WTC11 (cell line): ENCODE measurements at regions not wholly inside any gene's neighbourhood (a gene's known extent, or its start where the extent isn't known, plus 50 kb on each side); places are given as distances from the start of the nearest gene placed in this dataset.

Experiments used
- ATAC-seq: fragments of 200-7000 bp; cut with Tn5 transposase; 2 replicates; pipeline ENCODE4 v1.10.0; 2021; ENCODE audit warnings: mild to moderate bottlenecking, moderate library complexity
- CTCF ChIA-PET: fragments of 300-600 bp; sonication (Branson Sonifier 250); formaldehyde crosslinking; loops from one replicate; lab custom pipeline; 2021; ENCODE audit warnings: antibody characterized with exemption; lab: Charles Lee
- POLR2A ChIA-PET: fragments of 350-600 bp; sonication (Branson Sonifier 250); formaldehyde crosslinking; loops from one replicate; lab custom pipeline; 2021; ENCODE audit warnings: antibody characterized with exemption; lab: Charles Lee
- DNase-seq: peaks from one replicate; pipeline ENCODE4 v3.0.0; 2021; ENCODE audit warnings: low spot score
- H3K27ac Mint-ChIP-seq: 2 replicates; pipeline ENCODE4 v1.8.0; 2021; ENCODE audit warnings: mixed read lengths
- H3K27me3 Mint-ChIP-seq: 2 replicates; pipeline ENCODE4 v1.8.0; 2021; ENCODE audit warnings: low read depth, mild to moderate bottlenecking, moderate library complexity, mixed read lengths
- H3K36me3 Mint-ChIP-seq: 2 replicates; pipeline ENCODE4 v1.8.0; 2021; ENCODE audit warnings: mixed read lengths
- H3K4me1 Mint-ChIP-seq: 2 replicates; pipeline ENCODE4 v1.8.0; 2022; ENCODE audit warnings: mixed read lengths
- H3K4me3 Mint-ChIP-seq: 2 replicates; pipeline ENCODE4 v1.8.0; 2021; ENCODE audit warnings: mild to moderate bottlenecking, moderate library complexity, mixed read lengths
- H3K9me3 Mint-ChIP-seq: 2 replicates; pipeline ENCODE4 v1.8.0; 2021; ENCODE audit warnings: mixed read lengths
- ATF1 ChIP-seq: sonication (generic); formaldehyde crosslinking; IDR thresholded peaks from 2 replicates; pipeline ENCODE4 v1.8.1; 2023; ENCODE audit warnings: mild to moderate bottlenecking, moderate library complexity, missing genetic modification reagents
- FOXP1 ChIP-seq: sonication (generic); formaldehyde crosslinking; IDR thresholded peaks from 2 replicates; pipeline ENCODE4 v1.8.0; 2022; ENCODE audit warnings: missing genetic modification reagents, mild to moderate bottlenecking, moderate library complexity, borderline replicate concordance
- FOXP4 ChIP-seq: sonication (generic); formaldehyde crosslinking; IDR thresholded peaks from 2 replicates; pipeline ENCODE4 v1.8.0; 2022; ENCODE audit warnings: mild to moderate bottlenecking, missing genetic modification reagents
- GTF2I ChIP-seq: fragments of 250-450 bp; sonication (Bioruptor Pico); conservative IDR thresholded peaks from 2 replicates; pipeline ENCODE4 v1.4.0; 2021; ENCODE audit warnings: mild to moderate bottlenecking
- IRF2 ChIP-seq: sonication (generic); formaldehyde crosslinking; IDR thresholded peaks from 2 replicates; pipeline ENCODE4 v1.8.0; 2022; ENCODE audit warnings: low read depth, missing genetic modification reagents, borderline replicate concordance
- JUN ChIP-seq: sonication (generic); formaldehyde crosslinking; IDR thresholded peaks from 2 replicates; pipeline ENCODE4 v1.8.0; 2023; ENCODE audit warnings: mild to moderate bottlenecking, missing genetic modification reagents
- NFYB ChIP-seq: sonication (generic); formaldehyde crosslinking; conservative IDR thresholded peaks from 2 replicates; pipeline ENCODE4 v1.8.0; 2022; ENCODE audit warnings: low read depth, missing genetic modification reagents
- RORB ChIP-seq: fragments of 250-450 bp; sonication (Bioruptor Pico); IDR thresholded peaks from 2 replicates; pipeline ENCODE4 v1.9.0; 2021; ENCODE audit warnings: mild to moderate bottlenecking
- TCF7 ChIP-seq: sonication (generic); formaldehyde crosslinking; IDR thresholded peaks from 2 replicates; pipeline ENCODE4 v1.8.0; 2022; ENCODE audit warnings: mild to moderate bottlenecking, low read depth, missing genetic modification reagents, moderate library complexity
- USF2 ChIP-seq: sonication (generic); formaldehyde crosslinking; IDR thresholded peaks from 2 replicates; pipeline ENCODE4 v1.8.1; 2023; ENCODE audit warnings: mild to moderate bottlenecking, missing genetic modification reagents, moderate library complexity
- ZBTB21 ChIP-seq: sonication (generic); formaldehyde crosslinking; IDR thresholded peaks from 2 replicates; pipeline ENCODE4 v1.8.1; 2023; ENCODE audit warnings: mild to moderate bottlenecking, missing genetic modification reagents, borderline replicate concordance
- ZNF263 ChIP-seq: sonication (generic); formaldehyde crosslinking; IDR thresholded peaks from 2 replicates; pipeline ENCODE4 v1.8.1; 2022; ENCODE audit warnings: low read depth, mild to moderate bottlenecking, moderate library complexity, missing genetic modification reagents
- TF ChIP-seq, protein P1 (sequence below): sonication (generic); formaldehyde crosslinking; IDR thresholded peaks from 2 replicates; pipeline ENCODE4 v1.8.0; 2022; ENCODE audit warnings: mild to moderate bottlenecking, missing genetic modification reagents
- TF ChIP-seq, protein P2 (sequence below): sonication (generic); formaldehyde crosslinking; IDR thresholded peaks from 2 replicates; pipeline ENCODE4 v1.8.0; 2023; ENCODE audit warnings: missing genetic modification reagents, mild to moderate bottlenecking, borderline replicate concordance
- TF ChIP-seq, protein P3 (sequence below): sonication (generic); formaldehyde crosslinking; IDR thresholded peaks from 2 replicates; pipeline ENCODE4 v1.8.1; 2023; ENCODE audit warnings: mild to moderate bottlenecking, missing genetic modification reagents, borderline replicate concordance

- H3K36me3 Mint-ChIP-seq = no peaks in the 10 kb centered on the region
- ATAC-seq (peak; percentile 69), DNase-seq (no peak)
- H3K4me1 Mint-ChIP-seq = peaks cover 9% of the 10 kb centered on the region
- H3K9me3 Mint-ChIP-seq = peaks cover 11% of the 10 kb centered on the region; the same call in 1 of the 2 replicates
- ChIA-PET CTCF (no interaction called here), POLR2A (interaction anchor here (0.6 kb wide), 1 partner anchor 1244 kb away, joined by 3 read pairs; no protein-coding TSS in a partner anchor)
- H3K27ac Mint-ChIP-seq = peak overlapping the region; percentile 17; the same call in 1 of the 2 replicates
- H3K27me3 Mint-ChIP-seq = no peaks in the 10 kb centered on the region; the same call in 1 of the 2 replicates
- peak; percentile 91 for TF ChIP-seq USF2 (CRISPR knock-in tag)
- TF ChIP-seq, protein P1, sequence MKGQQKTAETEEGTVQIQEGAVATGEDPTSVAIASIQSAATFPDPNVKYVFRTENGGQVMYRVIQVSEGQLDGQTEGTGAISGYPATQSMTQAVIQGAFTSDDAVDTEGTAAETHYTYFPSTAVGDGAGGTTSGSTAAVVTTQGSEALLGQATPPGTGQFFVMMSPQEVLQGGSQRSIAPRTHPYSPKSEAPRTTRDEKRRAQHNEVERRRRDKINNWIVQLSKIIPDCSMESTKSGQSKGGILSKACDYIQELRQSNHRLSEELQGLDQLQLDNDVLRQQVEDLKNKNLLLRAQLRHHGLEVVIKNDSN (CRISPR knock-in tag) = peak; percentile 88
- TF ChIP-seq, protein P2, sequence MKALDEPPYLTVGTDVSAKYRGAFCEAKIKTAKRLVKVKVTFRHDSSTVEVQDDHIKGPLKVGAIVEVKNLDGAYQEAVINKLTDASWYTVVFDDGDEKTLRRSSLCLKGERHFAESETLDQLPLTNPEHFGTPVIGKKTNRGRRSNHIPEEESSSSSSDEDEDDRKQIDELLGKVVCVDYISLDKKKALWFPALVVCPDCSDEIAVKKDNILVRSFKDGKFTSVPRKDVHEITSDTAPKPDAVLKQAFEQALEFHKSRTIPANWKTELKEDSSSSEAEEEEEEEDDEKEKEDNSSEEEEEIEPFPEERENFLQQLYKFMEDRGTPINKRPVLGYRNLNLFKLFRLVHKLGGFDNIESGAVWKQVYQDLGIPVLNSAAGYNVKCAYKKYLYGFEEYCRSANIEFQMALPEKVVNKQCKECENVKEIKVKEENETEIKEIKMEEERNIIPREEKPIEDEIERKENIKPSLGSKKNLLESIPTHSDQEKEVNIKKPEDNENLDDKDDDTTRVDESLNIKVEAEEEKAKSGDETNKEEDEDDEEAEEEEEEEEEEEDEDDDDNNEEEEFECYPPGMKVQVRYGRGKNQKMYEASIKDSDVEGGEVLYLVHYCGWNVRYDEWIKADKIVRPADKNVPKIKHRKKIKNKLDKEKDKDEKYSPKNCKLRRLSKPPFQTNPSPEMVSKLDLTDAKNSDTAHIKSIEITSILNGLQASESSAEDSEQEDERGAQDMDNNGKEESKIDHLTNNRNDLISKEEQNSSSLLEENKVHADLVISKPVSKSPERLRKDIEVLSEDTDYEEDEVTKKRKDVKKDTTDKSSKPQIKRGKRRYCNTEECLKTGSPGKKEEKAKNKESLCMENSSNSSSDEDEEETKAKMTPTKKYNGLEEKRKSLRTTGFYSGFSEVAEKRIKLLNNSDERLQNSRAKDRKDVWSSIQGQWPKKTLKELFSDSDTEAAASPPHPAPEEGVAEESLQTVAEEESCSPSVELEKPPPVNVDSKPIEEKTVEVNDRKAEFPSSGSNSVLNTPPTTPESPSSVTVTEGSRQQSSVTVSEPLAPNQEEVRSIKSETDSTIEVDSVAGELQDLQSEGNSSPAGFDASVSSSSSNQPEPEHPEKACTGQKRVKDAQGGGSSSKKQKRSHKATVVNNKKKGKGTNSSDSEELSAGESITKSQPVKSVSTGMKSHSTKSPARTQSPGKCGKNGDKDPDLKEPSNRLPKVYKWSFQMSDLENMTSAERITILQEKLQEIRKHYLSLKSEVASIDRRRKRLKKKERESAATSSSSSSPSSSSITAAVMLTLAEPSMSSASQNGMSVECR (CRISPR knock-in tag) = no peak
- TF ChIP-seq ZBTB21 (CRISPR knock-in tag) = no peak
- TF ChIP-seq ZNF263 (CRISPR knock-in tag) = no peak
- TF ChIP-seq FOXP1 (CRISPR knock-in tag) = no peak
- TF ChIP-seq FOXP4 (CRISPR knock-in tag) = no peak
- no peak for TF ChIP-seq TCF7
- TF ChIP-seq, all 79 proteins: peak for 2
- H3K4me3 Mint-ChIP-seq = no peak overlapping the region
These were observed 176.6 kb upstream of the CREB1 start for GRCh38 chr2:207352978-207353671.

DNA sequence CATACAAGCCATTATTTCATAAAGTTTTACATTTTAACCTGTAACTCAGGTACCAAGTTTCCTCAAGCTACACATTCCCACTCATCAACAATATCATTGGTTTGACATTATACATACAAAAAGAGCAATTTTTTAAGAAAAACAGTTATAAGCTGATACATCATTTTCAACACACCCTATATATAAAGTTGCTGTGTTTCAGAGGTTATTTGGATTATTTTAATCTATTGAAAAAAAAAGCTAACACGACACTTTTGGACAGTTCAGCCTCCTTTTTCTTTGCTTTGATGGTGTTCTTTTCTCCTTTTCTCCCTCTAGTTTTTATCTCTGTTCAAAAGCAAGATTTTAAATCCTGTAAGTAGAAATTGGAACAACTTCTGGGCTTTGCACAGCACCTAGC, 175.9 kb upstream of the CREB1 start:
- H3K9me3 Mint-ChIP-seq = peaks cover 7% of the 10 kb centered on the region; the same call in 1 of the 2 replicates
- H3K4me1 Mint-ChIP-seq = peaks cover 9% of the 10 kb centered on the region
- H3K27me3 Mint-ChIP-seq = no peaks in the 10 kb centered on the region; the same call in 1 of the 2 replicates
- DNase-seq (no peak), ATAC-seq (no peak)
- no peaks in the 10 kb centered on the region for H3K36me3 Mint-ChIP-seq
- H3K4me3 Mint-ChIP-seq = no peak overlapping the region
- CTCF ChIA-PET = no interaction called here
- POLR2A ChIA-PET = interaction anchor here (0.6 kb wide), 1 partner anchor 1245 kb away, joined by 3 read pairs; no protein-coding TSS in a partner anchor
- no peak overlapping the region for H3K27ac Mint-ChIP-seq
- TF ChIP-seq, protein P2 (CRISPR knock-in tag) = no peak
- TF ChIP-seq JUN (CRISPR knock-in tag) = no peak
- no peak for TF ChIP-seq ZNF263 (CRISPR knock-in tag)
- TF ChIP-seq IRF2 (CRISPR knock-in tag) = no peak
- TF ChIP-seq RORB (CRISPR knock-in tag) = no peak
- TF ChIP-seq, protein P3, sequence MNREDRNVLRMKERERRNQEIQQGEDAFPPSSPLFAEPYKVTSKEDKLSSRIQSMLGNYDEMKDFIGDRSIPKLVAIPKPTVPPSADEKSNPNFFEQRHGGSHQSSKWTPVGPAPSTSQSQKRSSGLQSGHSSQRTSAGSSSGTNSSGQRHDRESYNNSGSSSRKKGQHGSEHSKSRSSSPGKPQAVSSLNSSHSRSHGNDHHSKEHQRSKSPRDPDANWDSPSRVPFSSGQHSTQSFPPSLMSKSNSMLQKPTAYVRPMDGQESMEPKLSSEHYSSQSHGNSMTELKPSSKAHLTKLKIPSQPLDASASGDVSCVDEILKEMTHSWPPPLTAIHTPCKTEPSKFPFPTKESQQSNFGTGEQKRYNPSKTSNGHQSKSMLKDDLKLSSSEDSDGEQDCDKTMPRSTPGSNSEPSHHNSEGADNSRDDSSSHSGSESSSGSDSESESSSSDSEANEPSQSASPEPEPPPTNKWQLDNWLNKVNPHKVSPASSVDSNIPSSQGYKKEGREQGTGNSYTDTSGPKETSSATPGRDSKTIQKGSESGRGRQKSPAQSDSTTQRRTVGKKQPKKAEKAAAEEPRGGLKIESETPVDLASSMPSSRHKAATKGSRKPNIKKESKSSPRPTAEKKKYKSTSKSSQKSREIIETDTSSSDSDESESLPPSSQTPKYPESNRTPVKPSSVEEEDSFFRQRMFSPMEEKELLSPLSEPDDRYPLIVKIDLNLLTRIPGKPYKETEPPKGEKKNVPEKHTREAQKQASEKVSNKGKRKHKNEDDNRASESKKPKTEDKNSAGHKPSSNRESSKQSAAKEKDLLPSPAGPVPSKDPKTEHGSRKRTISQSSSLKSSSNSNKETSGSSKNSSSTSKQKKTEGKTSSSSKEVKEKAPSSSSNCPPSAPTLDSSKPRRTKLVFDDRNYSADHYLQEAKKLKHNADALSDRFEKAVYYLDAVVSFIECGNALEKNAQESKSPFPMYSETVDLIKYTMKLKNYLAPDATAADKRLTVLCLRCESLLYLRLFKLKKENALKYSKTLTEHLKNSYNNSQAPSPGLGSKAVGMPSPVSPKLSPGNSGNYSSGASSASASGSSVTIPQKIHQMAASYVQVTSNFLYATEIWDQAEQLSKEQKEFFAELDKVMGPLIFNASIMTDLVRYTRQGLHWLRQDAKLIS (CRISPR knock-in tag) = no peak
- TF ChIP-seq NFYB = no peak
- no peak for TF ChIP-seq ATF1 (CRISPR knock-in tag)
- no peak for TF ChIP-seq GTF2I (CRISPR knock-in tag)
